HCT116 (cell line): ENCODE measurements at regions not wholly inside any gene's neighbourhood (a gene's known extent, or its start where the extent isn't known, plus 50 kb on each side); places are given as distances from the start of the nearest gene placed in this dataset.

ENCODE experiments used
- POLR2A ChIP-seq: IDR thresholded peaks from 2 replicates; pipeline ENCODE4 v1.7.0; 2011; ENCODE audit warnings: borderline replicate concordance; ENCODE audit not compliant: insufficient read depth, insufficient read length; ENCODE audit errors: extremely low read depth
- REST ChIP-seq: IDR thresholded peaks from 2 replicates; pipeline ENCODE4 v1.6.1; 2012; ENCODE audit warnings: low read depth
- ZNF274 ChIP-seq: fragments of 200-500 bp; sonication (Bioruptor generic); IDR thresholded peaks from 2 replicates; pipeline ENCODE4 v1.6.1; 2014; ENCODE audit warnings: mild to moderate bottlenecking, low read depth, low read length, inconsistent platforms

DNA sequence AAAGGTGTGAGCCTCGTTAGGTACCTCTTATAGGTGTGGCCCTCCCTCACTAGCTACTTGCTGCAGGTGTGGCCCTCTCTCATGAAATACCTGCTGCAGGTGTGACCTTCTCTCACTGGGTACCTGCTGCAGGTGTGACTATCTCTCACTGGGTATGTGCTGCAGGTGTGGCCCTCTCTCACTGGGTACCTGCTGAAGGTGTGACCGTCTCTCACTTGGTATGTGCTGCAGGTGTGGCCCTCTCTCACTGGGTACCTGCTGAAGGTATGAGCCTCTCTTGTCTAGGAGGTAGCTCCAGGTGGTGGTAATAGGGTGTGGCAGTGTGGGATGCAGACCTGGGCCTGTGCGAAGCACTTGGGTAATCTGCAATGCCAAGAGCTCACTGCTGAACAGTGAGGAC, 170.7 kb upstream of the PLPP4 start:
- TF ChIP-seq REST = no peak
- no peak for TF ChIP-seq POLR2A
- TF ChIP-seq ZNF274 = no peak
